Head of caudate nucleus (tissue), 42 donors: ENCODE measurements at regions not wholly inside any gene's neighbourhood (a gene's known extent, or its start where the extent isn't known, plus 50 kb on each side); places are given as distances from the start of the nearest gene placed in this dataset.

Source experiments
- DNase-seq, 42 donors: peaks; one replicate each; pipeline versions ENCODE4 v3.0.0 to v3.0.0-alpha.2; 2020 to 2021; ENCODE audit warnings: mixed read lengths in 7 of 42
- intact Hi-C: fragments of 100-400 bp; cut with DNase I; formaldehyde crosslinking; loops from one replicate; pipeline ENCODE4 v1.15.0; 2022

DNA sequence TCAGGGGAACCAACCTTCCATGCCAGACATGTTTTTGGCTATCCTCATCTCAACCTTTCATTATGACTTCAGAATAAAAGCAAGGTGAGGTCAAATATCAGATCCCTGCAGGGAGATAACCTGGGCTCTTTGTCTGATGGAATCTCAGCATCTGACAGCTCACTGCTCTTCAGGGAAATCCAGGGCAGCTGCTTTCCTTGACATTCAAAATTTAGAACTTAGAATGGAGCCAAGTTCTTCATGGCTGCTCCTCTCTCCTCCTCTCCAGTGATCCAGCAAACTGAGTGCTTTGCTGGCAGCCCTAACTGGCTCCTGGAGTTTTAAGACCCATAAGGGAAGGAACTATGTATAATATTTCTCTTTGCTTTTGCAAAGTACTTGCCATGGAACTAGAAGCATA lies 716.3 kb downstream of the TSN start:
- intact Hi-C loops = no loop called here
- DNase-seq = no peak

DNA sequence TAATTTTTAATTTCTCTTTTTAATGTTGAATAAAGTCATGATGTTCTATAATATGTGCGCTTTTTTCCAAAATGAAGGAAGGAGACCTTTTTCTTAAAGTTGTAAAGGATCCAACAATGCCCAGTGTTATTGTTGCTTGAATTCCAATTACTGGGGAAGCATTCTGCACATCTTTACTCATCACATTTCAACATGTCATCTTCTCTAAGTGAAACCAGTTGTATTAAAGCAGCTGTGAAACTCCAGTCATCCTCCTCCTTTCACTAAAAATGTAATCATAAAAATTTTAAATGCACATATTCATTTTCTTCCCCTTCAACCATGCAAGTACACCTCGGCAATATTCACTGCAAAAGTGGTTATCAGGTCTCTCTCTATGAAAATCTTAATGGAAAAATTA lies 722.7 kb downstream of the TSN start:
- intact Hi-C loops = no loop called here

GRCh38 chr2:122478771-122479170 lies 723.3 kb downstream of the TSN start:
- no peak for DNase-seq
- intact Hi-C loops = no loop called here

More for the DNA sequence above, 722.7 kb downstream of the TSN start:
- no peak for DNase-seq

DNA sequence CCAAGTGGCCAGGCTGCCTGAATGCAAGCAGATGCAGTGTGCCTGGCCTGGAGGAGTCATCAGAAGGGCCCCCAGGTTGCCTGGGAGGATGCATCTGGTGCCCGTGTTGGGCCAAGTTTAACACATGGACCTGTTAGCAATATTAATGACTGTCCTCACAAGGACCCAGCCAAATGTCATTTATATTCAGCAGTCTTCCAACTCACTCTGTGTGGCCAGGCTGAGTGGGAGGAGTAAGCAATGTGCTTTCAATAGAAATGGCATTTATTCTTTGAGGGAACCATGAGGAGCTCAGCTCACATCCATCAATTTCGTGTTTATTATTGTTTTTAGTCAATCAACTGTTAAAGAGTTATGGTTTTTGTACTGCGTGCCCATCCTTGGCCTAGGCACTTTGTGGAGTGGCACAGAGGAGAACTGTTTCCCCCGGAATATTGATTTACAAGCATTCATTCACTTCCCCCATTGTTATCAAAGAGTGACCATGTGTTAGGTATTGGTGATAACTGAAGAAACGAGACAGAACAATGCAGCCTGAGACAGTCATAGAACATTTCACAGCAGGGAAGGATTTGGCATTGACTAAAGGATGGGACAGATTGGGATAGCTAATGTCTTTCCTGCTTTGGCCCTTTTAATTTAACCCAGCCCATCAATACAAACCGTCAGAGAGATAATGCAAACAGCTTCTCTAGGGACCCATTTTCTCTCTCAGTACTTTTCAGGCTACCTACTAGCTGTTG lies 725.2 kb downstream of the TSN start:
- DNase-seq = peak in 3 of 42 donors; percentile 2 to 8 (median 4)
- intact Hi-C loops = no loop called here

- no peak for DNase-seq
- intact Hi-C loops = no loop called here
These were observed 725.8 kb downstream of the TSN start for GRCh38 chr2:122481244-122481622.

DNA sequence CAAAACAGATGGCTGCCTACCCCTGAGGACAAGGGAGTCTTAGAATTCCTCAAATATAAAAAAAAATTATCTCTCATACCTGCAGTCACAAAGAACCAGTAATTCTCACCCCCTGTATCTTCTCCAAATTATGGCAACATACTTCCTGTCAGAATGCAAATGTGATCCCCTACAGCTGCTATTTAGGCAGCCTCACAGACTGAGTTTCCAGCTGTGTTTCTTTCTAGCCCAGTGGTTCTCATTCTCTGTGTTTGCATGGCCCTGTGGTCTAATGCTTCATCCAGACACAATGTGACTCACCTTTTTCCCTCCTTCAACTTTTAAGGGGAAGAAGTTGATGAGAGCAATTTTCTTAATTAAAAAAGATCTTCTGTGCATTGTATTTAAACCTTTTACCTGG lies 726.3 kb downstream of the TSN start:
- DNase-seq = no peak

DNA sequence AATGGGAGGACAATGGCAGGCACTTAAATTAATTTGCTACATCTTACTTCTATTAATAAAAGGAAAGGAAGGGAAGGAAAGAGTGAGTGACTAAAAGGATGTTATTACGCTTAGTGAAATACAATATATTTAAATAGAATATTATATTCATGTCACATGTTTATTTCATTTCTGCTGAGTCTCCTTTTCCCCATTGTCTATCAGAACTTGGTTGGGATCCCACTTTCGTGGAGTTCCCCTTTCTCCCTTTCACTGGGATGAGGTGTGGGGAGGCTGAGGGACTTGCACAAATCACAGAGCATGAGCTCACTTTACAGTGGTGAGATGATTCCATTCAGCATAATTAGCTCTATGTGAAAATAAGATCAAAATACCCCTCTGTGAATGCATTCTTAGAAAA lies 730.6 kb downstream of the TSN start:
- intact Hi-C loops = no loop called here
- DNase-seq = no peak

More for the DNA sequence above, 726.3 kb downstream of the TSN start:
- intact Hi-C loops = no loop called here

DNA sequence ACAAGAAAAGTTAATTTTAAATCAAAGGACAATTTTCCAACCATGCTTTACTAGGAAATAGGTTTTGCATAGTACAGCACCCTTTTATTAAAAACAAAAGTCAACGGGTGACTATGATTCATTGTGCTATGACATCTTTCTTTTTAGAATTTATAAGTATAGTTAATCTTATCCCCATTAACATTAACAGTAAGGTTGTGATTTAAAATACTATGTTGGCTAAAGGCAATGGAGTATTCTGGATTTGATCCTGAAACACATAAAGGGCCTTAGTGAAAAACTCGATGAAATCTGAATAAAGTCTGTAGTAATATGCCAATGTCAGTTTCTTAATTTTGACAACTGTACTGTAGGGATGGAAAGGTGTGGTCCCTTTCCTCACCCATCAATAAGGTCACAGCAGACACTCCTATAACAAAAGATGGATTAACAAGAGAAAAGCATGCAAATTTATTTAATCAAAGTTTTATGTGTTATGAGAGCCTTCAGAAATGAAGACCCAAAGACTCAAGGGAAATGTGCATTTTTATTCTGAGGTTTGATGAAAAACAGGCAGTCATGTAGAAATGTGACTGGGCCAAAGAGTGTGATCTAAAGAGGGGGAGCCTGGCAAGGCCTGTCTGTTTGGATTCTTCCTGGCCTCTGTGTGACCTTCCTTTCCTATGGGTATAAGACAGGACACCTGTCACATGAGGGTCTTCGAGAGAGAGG lies 731.4 kb downstream of the TSN start:
- intact Hi-C loops = no loop called here
- no peak for DNase-seq

- intact Hi-C loops = no loop called here
- DNase-seq = peak in 7 of 42 donors; percentile 4 to 30 (median 7)
These were observed 735.6 kb downstream of the TSN start for GRCh38 chr2:122491011-122491410.

GRCh38 chr2:122500316-122501105 lies 745.1 kb downstream of the TSN start:
- no peak for DNase-seq
- intact Hi-C loops = no loop called here

DNA sequence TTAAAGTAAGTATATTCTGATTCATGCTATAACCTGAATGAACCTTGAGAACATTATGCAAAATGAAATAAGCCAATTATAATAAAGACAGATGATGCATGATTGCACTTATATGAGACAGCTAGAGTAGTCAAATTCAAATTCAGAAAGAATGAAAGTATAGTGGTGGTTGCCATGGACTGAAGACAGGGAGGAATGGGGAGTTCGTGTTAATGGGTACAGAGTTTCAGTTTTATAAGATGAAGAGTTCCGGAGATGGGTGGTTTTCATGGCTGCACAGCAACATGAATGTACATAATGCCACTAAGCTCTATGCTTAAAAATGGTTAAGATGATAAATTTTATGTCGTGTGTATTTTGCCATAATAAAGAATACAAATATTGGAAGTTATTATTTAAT lies 751.2 kb downstream of the TSN start:
- intact Hi-C loops = no loop called here
- DNase-seq = no peak

DNA sequence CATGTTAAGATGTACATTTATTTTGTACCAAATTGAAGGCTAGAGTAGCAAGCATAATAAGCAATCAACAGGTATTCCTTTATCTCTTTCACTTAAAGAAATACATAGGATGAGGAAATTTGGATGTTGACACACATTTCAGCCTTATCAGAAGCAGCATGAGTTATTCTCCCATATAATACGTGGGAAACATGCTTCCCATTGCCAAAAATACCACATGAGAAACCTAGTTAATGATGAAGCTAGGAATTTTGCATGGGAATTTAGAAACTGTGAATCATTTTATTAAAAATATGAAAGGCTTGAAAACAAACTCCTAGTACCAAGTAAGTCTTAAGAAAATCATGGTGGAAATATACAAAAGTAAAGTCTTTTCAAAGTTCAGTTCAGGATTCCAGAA lies 751.8 kb downstream of the TSN start:
- DNase-seq = no peak
- intact Hi-C loops = no loop called here

DNA sequence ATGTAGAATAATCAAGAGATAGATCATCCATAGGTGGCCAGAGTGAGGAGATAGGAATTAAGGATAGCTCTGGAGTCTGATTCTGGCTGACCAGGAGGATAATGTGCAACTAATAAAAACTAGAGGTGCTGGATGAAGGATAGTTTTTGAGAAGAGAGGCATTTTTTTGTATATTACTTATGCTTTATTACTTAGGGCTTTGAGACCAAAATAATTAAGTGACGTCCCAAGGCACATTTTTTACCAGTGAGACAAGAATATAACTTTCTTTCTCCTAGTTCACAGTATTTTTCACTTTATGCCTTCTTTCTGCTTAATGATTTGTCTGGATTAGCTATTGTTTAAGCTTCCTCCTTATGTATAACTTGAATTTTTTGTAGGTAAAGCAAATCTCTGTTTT lies 756.6 kb downstream of the TSN start:
- intact Hi-C loops = no loop called here
- no peak for DNase-seq

DNA sequence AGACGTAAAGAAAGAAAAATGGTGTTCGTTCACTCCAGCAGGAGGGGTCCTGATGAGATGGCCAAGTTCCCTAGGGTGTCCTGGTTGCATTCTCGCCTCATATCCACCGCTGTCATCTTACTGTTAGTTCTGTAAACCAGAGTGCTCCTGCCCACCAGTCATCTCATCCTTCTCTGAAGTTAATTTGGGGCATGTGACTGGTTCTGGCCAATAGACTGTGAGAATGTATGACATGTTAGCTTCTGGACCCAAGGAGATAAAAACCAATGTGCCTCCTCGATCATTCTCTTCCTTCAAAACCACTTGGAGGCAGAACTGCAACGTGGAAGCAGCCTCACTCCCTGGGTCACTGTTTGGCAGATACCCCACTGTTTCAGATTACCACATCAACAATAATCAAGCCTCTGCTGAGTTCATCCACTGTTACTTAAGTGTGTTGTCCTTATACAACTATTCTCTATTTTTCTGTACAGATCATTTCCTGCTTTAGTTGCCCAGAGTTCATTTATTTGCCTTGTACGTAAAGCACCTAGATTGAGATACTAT lies 759.1 kb downstream of the TSN start:
- no peak for DNase-seq
- intact Hi-C loops = no loop called here

DNA sequence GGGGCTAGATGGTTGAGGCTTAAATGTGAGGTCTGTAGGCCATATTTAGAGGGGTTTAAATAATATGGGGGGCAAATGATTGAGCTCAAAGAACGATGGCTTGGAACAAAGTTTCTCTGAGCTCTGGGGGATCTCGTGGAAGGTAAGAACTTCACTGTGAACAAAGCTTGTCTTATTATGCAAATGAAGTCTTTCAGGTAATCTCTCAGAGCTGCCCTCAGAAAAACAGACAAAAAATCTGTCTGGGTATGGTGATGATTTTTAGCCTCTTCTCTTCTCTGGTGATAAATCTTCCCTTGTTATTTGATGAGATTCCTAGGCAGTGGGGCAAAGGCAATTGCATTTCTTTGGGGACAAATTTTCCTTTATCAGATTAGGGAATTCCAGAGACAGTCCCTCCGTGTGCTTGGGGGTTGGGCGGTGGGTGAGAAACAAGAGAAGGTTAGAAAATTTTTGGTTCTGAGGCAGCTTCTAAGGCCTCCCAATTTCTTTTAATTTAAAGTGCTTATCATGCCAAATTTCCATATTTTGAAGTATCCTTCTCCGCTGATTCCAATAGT lies 760.4 kb downstream of the TSN start:
- no peak for DNase-seq

GRCh38 chr2:122516775-122517174 lies 761.3 kb downstream of the TSN start:
- intact Hi-C loops = no loop called here
- peak in 20 of 42 donors; percentile 7 to 64 (median 27) for DNase-seq

More for the DNA sequence above, 760.4 kb downstream of the TSN start:
- intact Hi-C loops = no loop called here

DNA sequence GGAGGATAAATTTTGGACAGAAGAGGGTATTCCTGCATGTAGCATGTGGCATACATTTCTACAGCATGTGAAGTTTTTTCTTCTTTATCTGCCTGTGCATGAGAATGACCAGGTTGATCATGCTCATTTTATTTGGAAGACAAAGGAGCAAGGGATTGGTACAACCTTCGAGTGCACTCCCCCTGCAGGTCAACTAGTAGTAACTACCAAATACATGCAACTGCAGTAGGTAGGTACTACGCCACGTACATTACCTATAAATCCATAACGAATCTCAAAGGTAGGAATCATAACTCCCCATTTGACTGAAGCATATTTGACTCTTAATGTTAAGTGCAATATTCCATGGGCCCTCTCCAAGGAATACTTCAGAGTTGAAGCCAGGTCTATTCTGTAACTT lies 763.9 kb downstream of the TSN start:
- intact Hi-C loops = no loop called here
- no peak for DNase-seq

DNA sequence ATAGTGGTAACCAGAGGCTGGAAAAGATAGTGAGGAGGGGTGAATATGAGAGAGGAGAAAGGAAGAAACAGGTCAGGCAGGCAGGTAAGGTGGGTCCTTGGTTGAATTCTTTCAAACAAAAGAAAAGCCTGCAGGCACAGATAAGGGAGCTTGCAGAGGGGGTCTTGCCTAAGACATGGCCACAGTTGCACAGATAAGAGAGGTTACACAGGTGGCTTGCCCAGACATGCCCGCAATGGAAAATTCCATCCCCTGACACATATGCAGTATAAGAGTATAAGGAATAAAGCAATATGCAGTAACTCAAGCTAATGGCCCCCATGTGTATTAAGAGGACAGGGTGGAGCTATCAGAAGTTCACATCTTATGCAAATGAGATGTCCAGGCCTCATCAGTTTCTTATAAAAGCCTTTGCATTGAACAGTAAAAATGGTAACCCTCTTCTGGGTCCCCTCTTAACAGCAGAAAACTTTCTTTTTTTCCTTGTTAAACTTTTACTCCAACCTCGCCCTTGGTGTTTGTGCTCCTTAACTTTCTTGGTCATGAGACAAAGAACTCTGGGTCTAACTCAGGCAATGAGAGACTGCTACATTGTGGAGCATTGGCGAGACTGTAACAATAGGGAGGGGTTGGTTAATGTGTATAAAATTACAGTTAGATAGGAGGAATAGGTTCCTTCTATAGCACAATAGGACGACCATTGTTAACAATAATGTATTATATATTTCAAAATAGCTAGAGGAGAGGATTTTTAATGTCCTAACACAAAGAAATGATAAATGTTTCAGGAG lies 764.6 kb downstream of the TSN start:
- DNase-seq = no peak
- intact Hi-C loops = no loop called here

DNA sequence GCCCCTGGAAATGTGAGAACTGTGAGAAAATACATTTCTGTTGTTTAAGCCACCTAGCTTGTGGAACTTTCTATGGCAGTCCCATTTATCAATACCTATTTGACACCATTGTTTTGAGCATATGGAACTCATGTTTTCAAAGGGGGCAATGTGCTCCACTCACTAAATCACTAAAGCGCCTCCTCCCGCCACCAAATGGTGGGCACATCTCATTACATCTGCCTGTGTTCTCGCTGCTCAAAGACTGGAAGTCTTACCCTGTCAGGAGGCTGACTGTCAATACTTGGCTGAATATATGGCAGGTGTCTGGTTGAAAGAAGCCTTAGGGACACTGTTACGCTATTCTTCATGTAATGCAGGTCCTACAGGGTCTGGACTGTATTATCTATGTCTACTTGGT lies 767.7 kb downstream of the TSN start:
- no peak for DNase-seq
- intact Hi-C loops = no loop called here
